Stimulated activated CD4-positive, alpha-beta T cell treated with anti-CD3 and anti-CD28 coated beads, Interleukin-12 subunit alpha, Interleukin-12 subunit beta, amount 100 ng/mL, for 4 hours (primary cell): ENCODE measurements at regions not wholly inside any gene's neighbourhood (a gene's known extent, or its start where the extent isn't known, plus 50 kb on each side); places are given as distances from the start of the nearest gene placed in this dataset.

ENCODE experiments used
- DNase-seq: peaks from one replicate; pipeline ENCODE4 v3.0.0-alpha.2; 2020

GRCh38 chr9:2319421-2319820 lies 302.2 kb upstream of the VLDLR start:
- no peak for DNase-seq

DNA sequence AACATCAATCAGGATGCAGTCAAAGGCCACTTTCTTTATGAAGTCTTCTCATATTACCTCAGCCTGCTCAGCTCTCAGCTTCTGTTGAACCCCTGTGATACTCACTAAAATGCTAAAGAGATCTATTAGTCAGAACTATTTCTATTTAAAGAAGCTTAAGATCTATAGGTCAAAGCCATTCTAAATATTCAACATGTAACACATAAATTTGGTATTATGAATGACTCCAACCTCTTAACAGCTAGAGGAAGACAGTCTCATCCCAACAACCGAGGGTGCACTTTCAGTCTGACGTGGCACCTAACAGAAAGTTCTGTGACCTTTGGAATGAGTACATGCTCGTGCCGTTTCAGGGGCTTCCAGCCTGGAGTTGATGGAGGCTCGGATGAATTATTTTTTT lies 301.5 kb upstream of the VLDLR start:
- no peak for DNase-seq

DNA sequence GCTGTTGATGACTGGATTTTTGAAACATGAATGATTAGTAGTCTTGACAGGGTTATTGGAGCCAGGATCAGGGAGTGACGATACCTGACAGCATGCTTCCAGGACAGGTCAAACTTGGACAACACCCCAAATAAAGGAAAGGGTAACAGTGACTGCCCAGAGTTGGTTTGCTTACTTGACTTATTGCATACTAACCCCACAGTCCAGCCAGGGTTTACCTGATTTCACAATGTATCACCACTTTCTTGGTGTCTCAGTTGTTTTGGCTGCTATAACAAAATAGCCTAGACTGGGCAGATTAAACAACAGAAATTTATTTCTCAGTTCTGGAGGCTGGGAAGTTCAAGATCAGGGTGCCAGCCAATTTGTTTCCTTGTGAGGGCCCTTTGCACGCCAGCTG lies 301.0 kb upstream of the VLDLR start:
- no peak for DNase-seq

DNA sequence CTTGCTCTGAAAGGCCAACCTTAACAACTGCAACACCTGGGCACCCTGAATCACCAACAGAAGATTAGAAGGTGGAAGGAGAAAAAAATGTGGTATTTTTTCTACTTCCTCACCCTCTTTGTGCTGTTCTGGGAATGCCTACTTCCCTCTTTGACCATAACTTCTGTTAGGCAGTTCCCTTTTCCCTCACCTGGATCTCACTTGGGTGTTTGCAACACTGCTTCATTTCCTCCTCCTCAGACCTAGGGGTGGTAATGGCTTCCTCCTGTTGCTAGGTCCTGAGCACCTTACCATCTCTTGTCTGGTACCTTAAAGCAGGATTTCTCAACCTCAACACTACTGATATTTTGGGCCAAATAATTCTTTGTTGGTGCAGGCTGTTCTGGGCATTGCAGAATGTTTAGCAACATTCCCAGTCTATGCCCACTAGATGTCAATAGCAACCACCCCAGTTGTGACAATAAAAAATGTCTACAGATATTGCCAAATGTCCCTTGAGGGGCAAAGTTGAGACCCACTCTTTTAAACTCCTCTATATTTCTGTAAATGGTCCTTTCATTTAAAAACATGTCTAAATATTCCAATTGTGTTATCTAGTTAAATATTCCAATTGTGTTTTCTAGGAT lies 300.0 kb upstream of the VLDLR start:
- no peak for DNase-seq

DNA sequence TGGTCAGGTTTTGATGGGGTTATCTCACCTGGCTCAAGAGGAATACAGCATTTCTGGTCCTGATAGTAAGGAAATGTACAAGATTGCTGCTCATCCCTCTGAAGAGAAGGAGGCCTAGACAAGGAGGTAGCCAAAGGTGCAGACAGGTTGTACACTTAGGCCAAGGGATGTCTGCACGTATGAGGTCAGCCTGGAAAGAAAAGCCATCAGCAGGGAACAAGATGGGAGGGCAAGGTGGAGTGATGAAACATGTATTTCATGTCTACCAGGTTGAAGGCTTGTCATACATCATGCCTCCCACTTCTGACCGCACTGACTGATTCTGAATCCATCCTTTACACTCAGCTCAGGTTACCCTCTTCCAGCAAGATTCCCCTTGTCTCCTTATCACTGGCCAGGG lies 296.8 kb upstream of the VLDLR start:
- no peak for DNase-seq

- no peak for DNase-seq
Measured at GRCh38 chr9:2332663-2333062, 288.9 kb upstream of the VLDLR start.

DNA sequence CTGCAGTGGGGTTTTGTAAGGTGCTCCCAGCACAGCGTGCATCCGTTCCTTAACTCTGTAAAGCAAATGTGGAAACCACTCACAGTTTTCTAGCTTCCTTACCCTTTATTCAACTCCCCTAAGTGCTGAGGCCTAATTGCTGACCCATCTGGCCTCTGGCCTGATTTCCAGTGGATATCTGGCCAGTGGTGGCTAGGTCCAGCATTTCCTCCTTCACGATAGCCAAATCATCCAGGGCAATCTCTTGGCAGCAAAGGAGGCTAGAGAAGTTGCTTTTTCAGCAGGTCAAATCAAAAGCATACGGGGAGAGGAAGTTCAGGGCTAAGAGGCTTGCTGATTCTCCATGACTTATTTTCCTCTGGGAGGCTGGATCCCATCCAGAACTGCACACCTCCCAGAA lies 286.3 kb upstream of the VLDLR start:
- no peak for DNase-seq

- DNase-seq, result no peak
Measured at GRCh38 chr9:2336055-2336454, 285.5 kb upstream of the VLDLR start.

DNA sequence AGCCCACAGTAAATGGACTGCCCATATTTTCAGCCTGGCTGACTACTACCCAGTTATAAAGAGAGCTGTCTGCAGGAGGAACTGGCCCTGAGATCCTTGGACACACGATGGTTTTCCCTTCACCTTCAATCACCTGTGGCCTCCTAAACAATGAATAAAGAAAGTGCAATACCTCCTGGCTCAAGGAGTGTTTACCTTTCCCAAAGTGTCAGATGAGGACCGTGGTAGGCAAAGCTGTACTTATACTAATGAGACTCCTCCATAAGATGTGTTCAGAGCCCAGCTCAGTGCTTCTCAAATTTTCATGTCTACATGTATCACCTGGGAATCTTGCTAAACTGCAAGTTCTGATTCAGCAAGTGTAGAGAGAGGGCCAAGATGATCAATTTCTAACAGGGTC lies 284.5 kb upstream of the VLDLR start:
- DNase-seq, result no peak

GRCh38 chr9:2337627-2338026 lies 284.0 kb upstream of the VLDLR start:
- no peak for DNase-seq

GRCh38 chr9:2338777-2339365 lies 282.7 kb upstream of the VLDLR start:
- DNase-seq, result no peak

DNA sequence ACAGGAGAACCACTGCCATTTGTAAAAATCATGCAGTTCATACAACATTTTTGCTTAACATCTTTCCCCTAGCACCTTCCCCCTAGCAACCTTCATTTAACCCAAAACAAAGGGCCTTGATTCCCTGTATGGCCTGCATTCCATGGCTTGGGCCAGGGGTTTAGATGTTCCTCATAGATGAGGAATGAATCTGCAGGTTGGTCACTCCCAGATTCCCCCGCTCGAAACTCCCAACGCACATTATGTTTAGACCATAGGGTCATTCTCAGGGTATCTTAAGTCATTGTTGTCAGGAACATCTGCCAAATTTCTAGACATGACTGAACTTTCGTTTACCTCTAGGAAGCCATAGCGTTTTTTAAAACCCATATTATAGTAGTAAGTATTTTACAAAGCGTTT lies 282.2 kb upstream of the VLDLR start:
- no peak for DNase-seq

GRCh38 chr9:2340046-2340760 lies 281.4 kb upstream of the VLDLR start:
- DNase-seq, result no peak

- DNase-seq, result no peak
Measured at GRCh38 chr9:2341126-2341525, 280.5 kb upstream of the VLDLR start.

- DNase-seq, result no peak
Measured at GRCh38 chr9:2341956-2342355, 279.6 kb upstream of the VLDLR start.

GRCh38 chr9:2343756-2344155 lies 277.8 kb upstream of the VLDLR start:
- DNase-seq, result no peak

GRCh38 chr9:2344436-2344835 lies 277.2 kb upstream of the VLDLR start:
- no peak for DNase-seq

- no peak for DNase-seq
Measured at GRCh38 chr9:2345013-2345412, 276.6 kb upstream of the VLDLR start.

DNA sequence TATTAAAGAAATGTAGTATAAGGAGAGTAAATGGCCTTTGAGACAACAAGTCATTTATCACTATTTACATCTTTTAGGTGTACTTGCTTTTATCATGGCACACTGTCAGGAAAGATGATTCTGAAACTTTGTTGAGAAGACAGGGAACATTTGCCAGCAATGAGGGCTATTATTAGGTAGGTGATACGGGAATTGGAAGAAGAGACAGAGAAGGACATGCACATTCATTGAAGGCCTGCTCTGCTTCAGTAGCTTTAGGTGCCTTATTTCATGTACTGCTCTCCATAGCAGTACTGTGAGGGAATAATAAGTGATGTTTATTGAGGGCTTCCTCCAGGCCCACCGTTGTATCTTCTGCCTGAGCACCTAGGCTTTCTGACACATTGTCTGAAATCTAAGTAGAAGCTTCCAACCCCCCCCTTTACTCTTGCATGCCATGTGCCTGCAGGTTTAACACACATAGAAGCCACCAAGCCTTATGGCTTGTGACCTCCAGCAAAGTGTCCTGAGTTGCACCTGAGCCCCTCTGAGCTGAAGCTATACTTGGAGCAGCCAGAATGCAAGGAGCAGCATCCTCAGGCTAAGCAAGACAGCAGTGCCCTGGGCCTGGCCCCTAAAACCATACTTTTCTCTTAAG lies 275.2 kb upstream of the VLDLR start:
- DNase-seq, result no peak

DNA sequence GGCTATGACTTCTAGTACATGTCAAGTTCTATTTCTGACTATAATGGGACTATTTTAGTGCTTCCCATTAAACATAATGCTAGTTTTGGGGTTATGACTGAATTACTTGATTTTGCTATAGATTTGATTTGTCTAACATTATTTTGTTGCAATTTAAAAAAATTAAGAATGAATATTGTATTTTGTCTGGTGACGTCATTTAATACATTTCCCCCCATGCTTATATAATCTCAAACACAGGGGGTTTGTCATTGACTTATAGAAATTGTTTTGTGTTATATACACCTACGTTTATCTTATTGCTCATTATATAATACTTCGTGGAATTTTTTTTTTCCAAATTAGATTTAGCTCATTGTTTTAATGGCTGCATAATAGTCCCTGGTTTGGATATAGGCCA lies 270.3 kb upstream of the VLDLR start:
- no peak for DNase-seq

GRCh38 chr9:2354216-2354615 lies 267.4 kb upstream of the VLDLR start:
- no peak for DNase-seq

- no peak for DNase-seq
Measured at GRCh38 chr9:2354856-2355696, 266.5 kb upstream of the VLDLR start.

DNA sequence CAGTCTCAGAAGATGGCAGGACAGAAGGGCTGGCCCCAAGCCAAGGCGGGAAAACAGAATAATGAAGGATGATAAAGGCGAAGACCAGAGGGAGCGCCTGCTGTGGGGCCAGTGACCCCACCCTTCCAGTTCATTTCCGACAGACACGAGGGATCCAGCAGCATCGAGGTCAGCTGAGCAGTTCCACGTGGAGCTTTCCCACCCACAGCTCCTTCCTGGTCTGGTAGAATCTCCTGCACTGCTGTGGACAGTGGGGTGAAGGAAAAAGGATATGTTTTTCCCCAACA lies 265.9 kb upstream of the VLDLR start:
- DNase-seq, result no peak
